ENCODE measurements at regions not wholly inside any gene's neighbourhood (a gene's known extent, or its start where the extent isn't known, plus 50 kb on each side); places are given as distances from the start of the nearest gene placed in this dataset.
"Not testable (repeated sequence)": the region's sequence is repeated elsewhere in the genome, so short reads cannot be mapped to it uniquely, and the experiment has no call there.

- DNase-seq = no peak
These were observed 1675.7 kb upstream of the B3GALT2 start for GRCh38 chr1:194862129-194862528.

- DNase-seq = no peak
These were observed 1674.1 kb upstream of the B3GALT2 start for GRCh38 chr1:194860248-194861201.

GRCh38 chr1:194859481-194860154 is 1673.2 kb upstream of the B3GALT2 start:
- not testable (repeated sequence) for DNase-seq

- not testable (repeated sequence) for DNase-seq
These were observed 1672.5 kb upstream of the B3GALT2 start for GRCh38 chr1:194858811-194859480.

GRCh38 chr1:194857413-194857812 is 1671.0 kb upstream of the B3GALT2 start:
- no peak for DNase-seq

GRCh38 chr1:194848846-194849245 is 1662.4 kb upstream of the B3GALT2 start:
- DNase-seq = no peak

GRCh38 chr1:194846488-194846887 is 1660.1 kb upstream of the B3GALT2 start:
- no peak for DNase-seq

GRCh38 chr1:194843077-194843476 is 1656.7 kb upstream of the B3GALT2 start:
- DNase-seq = no peak

GRCh38 chr1:194833111-194833510 is 1646.7 kb upstream of the B3GALT2 start:
- no peak for DNase-seq

DNA sequence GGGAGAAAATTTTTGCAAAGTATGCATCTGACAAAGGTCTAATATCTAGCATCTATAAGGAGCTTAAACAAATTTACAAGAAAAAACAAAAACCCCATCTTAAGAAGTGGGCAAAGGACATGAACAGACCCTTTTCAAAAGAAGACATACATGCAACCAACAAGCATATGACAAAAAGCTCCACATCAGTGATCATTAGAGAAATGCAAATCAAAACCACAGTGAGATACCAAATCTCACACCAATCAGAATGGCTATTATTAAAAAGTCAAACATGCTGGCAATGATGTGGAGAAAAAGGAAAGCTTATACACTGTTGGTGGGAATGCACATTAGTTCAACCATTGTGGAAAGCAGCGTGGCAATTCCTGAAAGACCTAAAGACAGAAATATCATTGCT is 1645.2 kb upstream of the B3GALT2 start:
- DNase-seq = not testable (repeated sequence)

DNA sequence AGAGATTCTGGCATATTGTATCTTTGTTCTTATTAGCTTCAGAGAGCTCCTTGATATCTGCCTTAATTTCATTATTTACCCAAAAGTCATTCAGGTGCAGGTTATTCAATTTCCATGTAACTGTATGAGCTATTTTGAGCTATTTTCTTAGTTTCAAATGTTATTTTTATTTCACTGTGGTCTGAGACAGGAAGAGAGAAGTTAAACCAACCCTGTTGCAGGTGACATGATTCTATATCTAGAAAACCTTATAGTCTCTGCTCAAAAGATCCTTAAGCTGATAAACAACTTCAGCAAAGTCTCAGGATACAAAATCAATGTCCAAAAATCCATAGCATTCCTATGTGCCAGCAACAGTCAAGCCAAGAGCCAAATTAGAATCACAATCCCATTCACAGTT is 1644.0 kb upstream of the B3GALT2 start:
- no peak for DNase-seq

DNA sequence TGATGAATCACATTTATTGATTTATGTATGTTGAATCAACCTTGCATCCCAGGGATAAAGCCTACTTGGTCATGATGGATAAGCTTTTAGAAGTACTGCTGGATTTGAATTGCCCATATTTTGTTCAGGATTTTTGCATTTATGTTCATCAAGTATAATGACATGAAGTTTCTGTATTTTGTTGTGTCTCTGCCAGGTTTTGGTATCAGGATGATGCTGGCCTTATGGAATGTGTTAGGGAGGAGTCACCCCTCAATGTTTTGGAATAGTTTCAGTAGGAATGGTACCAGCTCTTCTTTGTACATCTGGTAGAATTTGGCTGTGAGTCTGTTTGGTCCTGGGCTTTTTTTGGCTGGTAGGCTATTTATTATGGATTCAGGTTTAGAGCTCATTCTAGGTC is 1643.1 kb upstream of the B3GALT2 start:
- DNase-seq = peak; percentile 18

GRCh38 chr1:194825382-194825781 is 1639.0 kb upstream of the B3GALT2 start:
- DNase-seq = no peak

GRCh38 chr1:194821091-194821490 is 1634.7 kb upstream of the B3GALT2 start:
- DNase-seq = no peak

GRCh38 chr1:194818674-194819073 is 1632.3 kb upstream of the B3GALT2 start:
- no peak for DNase-seq

DNA sequence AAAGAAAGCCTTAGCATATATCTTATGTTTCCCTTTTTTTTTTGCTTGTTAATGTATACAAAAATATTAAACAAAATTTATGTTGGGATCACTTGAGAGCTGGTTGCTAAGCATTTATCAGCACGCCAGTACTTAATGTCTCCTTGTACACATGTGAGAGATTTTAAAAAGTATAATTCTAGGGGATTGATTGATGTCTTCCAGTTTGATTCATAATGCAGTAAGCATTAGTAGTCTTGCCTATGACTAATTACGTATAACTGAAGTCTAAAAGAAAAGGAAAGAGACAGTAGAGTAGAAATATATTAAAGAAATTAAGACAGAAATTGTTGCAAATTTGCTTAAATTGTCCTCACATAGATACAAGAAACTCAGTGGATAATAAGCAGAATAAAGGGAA is 1630.4 kb upstream of the B3GALT2 start:
- DNase-seq = no peak

GRCh38 chr1:194813096-194813495 is 1626.7 kb upstream of the B3GALT2 start:
- DNase-seq = no peak

DNA sequence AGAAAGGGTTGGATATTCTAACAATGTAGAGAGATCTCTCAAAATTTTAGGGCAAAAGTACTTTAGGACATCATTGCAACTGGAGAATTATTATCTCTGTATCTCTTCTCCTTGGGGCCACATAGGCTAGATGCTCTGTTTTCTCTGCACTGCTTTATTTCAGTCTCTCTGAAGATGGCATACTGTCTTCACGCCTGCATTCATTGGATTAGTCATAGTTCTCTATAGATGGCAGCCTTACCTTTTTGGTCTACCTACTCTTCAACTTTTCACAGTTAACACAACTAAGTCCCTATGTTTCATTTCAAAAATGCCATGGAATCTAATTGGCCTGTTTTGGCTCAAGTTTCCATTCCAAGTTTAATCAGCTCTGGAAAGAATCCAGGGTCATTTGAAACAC is 1623.3 kb upstream of the B3GALT2 start:
- no peak for DNase-seq

DNA sequence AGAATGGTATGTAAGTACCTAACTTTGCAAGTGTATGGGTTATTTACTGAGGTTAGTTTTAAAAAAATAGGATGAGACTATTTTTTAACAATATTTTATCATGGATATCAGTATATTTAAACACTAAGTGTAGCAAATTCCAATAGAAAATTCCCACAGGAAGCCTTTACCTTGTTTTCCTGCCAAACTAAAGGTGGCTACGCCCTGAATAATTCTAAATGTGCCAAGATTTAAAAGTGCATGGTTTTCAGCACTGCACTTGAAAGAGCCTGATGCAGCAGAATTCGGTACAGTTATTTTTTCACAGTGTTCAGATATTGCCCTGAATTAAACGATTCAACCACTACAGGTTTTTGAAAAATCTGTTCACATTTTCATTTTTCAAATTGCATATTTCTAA is 1622.8 kb upstream of the B3GALT2 start:
- no peak for DNase-seq

GRCh38 chr1:194807530-194808220 is 1621.3 kb upstream of the B3GALT2 start:
- no peak for DNase-seq

GRCh38 chr1:194802572-194802971 is 1616.2 kb upstream of the B3GALT2 start:
- DNase-seq = no peak

GRCh38 chr1:194795917-194796593 is 1609.6 kb upstream of the B3GALT2 start:
- no peak for DNase-seq
